IMR-90 (cell line): ENCODE measurements at regions not wholly inside any gene's neighbourhood (a gene's known extent, or its start where the extent isn't known, plus 50 kb on each side); places are given as distances from the start of the nearest gene placed in this dataset.

Experiments used
- ATAC-seq: fragments of 200-7000 bp; cut with Tn5 transposase; 2 replicates; pipeline ENCODE4 v1.9.1; 2020; ENCODE audit warnings: low read depth, mild to moderate bottlenecking, moderate library complexity
- BruUV-seq: library from RNA; stranded (reverse); fragments of 400-500 nt; replicated peaks from 2 replicates; lab custom pipeline; 2021; lab: Mats Ljungman, UMichigan
- CTCF ChIA-PET: fragments of 300-600 bp; formaldehyde crosslinking; extraction: SDS; loops from one replicate; lab custom pipeline; 2021; ENCODE audit warnings: antibody characterized with exemption; lab: Yijun Ruan, JAX
- POLR2A ChIA-PET: fragments of 300-600 bp; sonication (Branson Sonifier 250); formaldehyde crosslinking; loops from one replicate; lab custom pipeline; 2022; ENCODE audit warnings: antibody characterized with exemption; ENCODE audit not compliant: unreplicated experiment; lab: Charles Lee
- DNase-seq: peaks from one replicate; pipeline ENCODE4 v3.0.0; 2013
- H2AFZ ChIP-seq: replicated peaks from 2 replicates; pipeline ENCODE3; 2013; ENCODE audit warnings: low read length, mild to moderate bottlenecking; ENCODE audit not compliant: poor library complexity
- H2AK5ac ChIP-seq: 2 replicates; pipeline ENCODE4 v1.6.1; 2013; ENCODE audit warnings: low read depth, low read length, inconsistent platforms
- H2AK9ac ChIP-seq: replicated peaks from 2 replicates; pipeline ENCODE3; 2013; ENCODE audit warnings: mild to moderate bottlenecking, low read depth, low read length, moderate library complexity; ENCODE audit not compliant: poor library complexity
- H2BK120ac ChIP-seq: 2 replicates; pipeline ENCODE4 v1.6.1; 2013; ENCODE audit warnings: low read depth, low read length, inconsistent platforms
- H2BK15ac ChIP-seq: 3 replicates; pipeline ENCODE4 v1.6.1; 2013; ENCODE audit warnings: low read depth, low read length, inconsistent platforms
- H2BK20ac ChIP-seq: 2 replicates; pipeline ENCODE4 v1.6.1; 2013; ENCODE audit warnings: low read depth, mild to moderate bottlenecking, inconsistent platforms, low read length, moderate library complexity
- H2BK5ac ChIP-seq: 2 replicates; pipeline ENCODE4 v1.6.1; 2013; ENCODE audit warnings: mild to moderate bottlenecking, low read depth, low read length, inconsistent platforms; ENCODE audit not compliant: poor library complexity, severe bottlenecking
- H3K14ac ChIP-seq: replicated peaks from 2 replicates; pipeline ENCODE4 v1.6.1; 2013; ENCODE audit warnings: low read depth, low read length, inconsistent platforms
- H3K18ac ChIP-seq: 2 replicates; pipeline ENCODE4 v1.6.1; 2013; ENCODE audit warnings: low read depth, low read length, control low read depth
- H3K23ac ChIP-seq: 2 replicates; pipeline ENCODE4 v1.6.1; 2013; ENCODE audit warnings: low read depth, low read length, inconsistent platforms
- H3K27ac ChIP-seq: 2 replicates; pipeline ENCODE4 v1.5.1; 2013; ENCODE audit warnings: mild to moderate bottlenecking, control low read depth, low read length; ENCODE audit not compliant: insufficient read depth
- H3K27me3 ChIP-seq: 2 replicates; pipeline ENCODE4 v1.6.1; 2013; ENCODE audit warnings: low read length; ENCODE audit not compliant: control insufficient read depth, insufficient read depth
- H3K36me3 ChIP-seq: 2 replicates; pipeline ENCODE4 v1.6.1; 2013; ENCODE audit warnings: low read length, mixed read lengths; ENCODE audit not compliant: control insufficient read depth, insufficient read depth
- H3K4ac ChIP-seq: 2 replicates; pipeline ENCODE4 v1.6.1; 2013; ENCODE audit warnings: low read depth, low read length, inconsistent platforms
- H3K4me1 ChIP-seq: 2 replicates; pipeline ENCODE4 v1.6.1; 2013; ENCODE audit warnings: low read length, mixed read lengths; ENCODE audit not compliant: control insufficient read depth, insufficient read depth
- H3K4me2 ChIP-seq: 2 replicates; pipeline ENCODE4 v1.6.1; 2013; ENCODE audit warnings: low read depth, mild to moderate bottlenecking, control low read depth, low read length, moderate library complexity
- H3K4me3 ChIP-seq: 2 replicates; pipeline ENCODE4 v1.5.1; 2013; ENCODE audit warnings: low read depth, mild to moderate bottlenecking, control low read depth, low read length, moderate library complexity; ENCODE audit not compliant: insufficient read depth
- H3K56ac ChIP-seq: 2 replicates; pipeline ENCODE4 v1.6.1; 2013; ENCODE audit warnings: low read length, inconsistent platforms; ENCODE audit not compliant: insufficient read depth; ENCODE audit errors: extremely low read depth
- H3K79me1 ChIP-seq, 2 experiments: 2 replicates each; pipeline ENCODE4 v1.6.1; 2013; ENCODE audit warnings: low read length in 2 of 2, inconsistent platforms in 1 of 2, low read depth in 1 of 2
- H3K9ac ChIP-seq: 2 replicates; pipeline ENCODE4 v1.6.1; 2013; ENCODE audit warnings: low read depth, low read length, control low read depth
- H3K9me1 ChIP-seq: 2 replicates; pipeline ENCODE4 v1.6.1; 2013; ENCODE audit warnings: low read length, inconsistent platforms; ENCODE audit not compliant: insufficient read depth
- H3K9me3 ChIP-seq: 2 replicates; pipeline ENCODE4 v1.6.1; 2013; ENCODE audit warnings: low read length; ENCODE audit not compliant: control insufficient read depth, insufficient read depth
- H4K20me1 ChIP-seq: 2 replicates; pipeline ENCODE4 v1.6.1; 2013; ENCODE audit warnings: low read length, inconsistent platforms; ENCODE audit not compliant: insufficient read depth
- H4K5ac ChIP-seq: 2 replicates; pipeline ENCODE4 v1.6.1; 2013; ENCODE audit warnings: mild to moderate bottlenecking, low read depth, low read length, control low read depth
- H4K8ac ChIP-seq, 2 experiments: 2 replicates each; pipeline ENCODE4 v1.6.1; 2013; ENCODE audit warnings: low read depth in 2 of 2, low read length in 2 of 2, control low read depth in 1 of 2, inconsistent platforms in 1 of 2
- H4K91ac ChIP-seq: 2 replicates; pipeline ENCODE4 v1.6.1; 2013; ENCODE audit warnings: low read depth, low read length, inconsistent platforms; ENCODE audit not compliant: insufficient read depth
- BHLHE40 ChIP-seq: fragments of 150-350 bp; IDR thresholded peaks from 2 replicates; pipeline ENCODE4 v1.6.1; 2016; ENCODE audit warnings: mild to moderate bottlenecking, low read depth, low read length
- CEBPB ChIP-seq: IDR thresholded peaks from 2 replicates; pipeline ENCODE4 v1.6.1; 2012; ENCODE audit warnings: low read depth, low read length, improper control_type of control experiment
- CHD1 ChIP-seq: IDR thresholded peaks from 2 replicates; pipeline ENCODE4 v1.6.1; 2012; ENCODE audit warnings: low read depth, low read length, improper control_type of control experiment
- FOS ChIP-seq: fragments of 150-350 bp; IDR thresholded peaks from 2 replicates; pipeline ENCODE4 v1.6.1; 2016; ENCODE audit warnings: low read depth, low read length
- MAFK ChIP-seq: IDR thresholded peaks from 2 replicates; pipeline ENCODE4 v1.6.1; 2012; ENCODE audit warnings: low read depth, low read length, improper control_type of control experiment
- MAZ ChIP-seq: IDR thresholded peaks from 2 replicates; pipeline ENCODE4 v1.6.1; 2012; ENCODE audit warnings: low read depth, mild to moderate bottlenecking, low read length, improper control_type of control experiment, moderate library complexity, borderline replicate concordance
- MXI1 ChIP-seq: IDR thresholded peaks from 2 replicates; pipeline ENCODE4 v1.6.1; 2012; ENCODE audit warnings: low read depth, mild to moderate bottlenecking, low read length, moderate library complexity, borderline replicate concordance
- NFE2L2 ChIP-seq: fragments of 150-350 bp; IDR thresholded peaks from 2 replicates; pipeline ENCODE4 v1.6.1; 2016; ENCODE audit warnings: low read depth, mild to moderate bottlenecking, low read length
- POLR2A ChIP-seq: IDR thresholded peaks from 2 replicates; pipeline ENCODE4 v1.6.1; 2012; ENCODE audit warnings: mild to moderate bottlenecking, low read depth, low read length
- RAD21 ChIP-seq: IDR thresholded peaks from 2 replicates; pipeline ENCODE4 v1.6.1; 2012; ENCODE audit warnings: low read length, improper control_type of control experiment
- RCOR1 ChIP-seq: IDR thresholded peaks from 2 replicates; pipeline ENCODE4 v1.6.1; 2012; ENCODE audit warnings: mild to moderate bottlenecking, low read length, improper control_type of control experiment; ENCODE audit not compliant: insufficient replicate concordance
- RFX5 ChIP-seq: IDR thresholded peaks from 2 replicates; pipeline ENCODE4 v1.8.0; 2012; ENCODE audit warnings: low read depth, mild to moderate bottlenecking, low read length, moderate library complexity
- SMC3 ChIP-seq: fragments of 150-350 bp; IDR thresholded peaks from 2 replicates; pipeline ENCODE4 v1.6.1; 2016; ENCODE audit warnings: low read depth, mild to moderate bottlenecking, antibody characterized with exemption, low read length, moderate library complexity
- WGBS, 2 experiments: methylation state at CpG; one replicate each; pipeline versions ENCODE4 v1.1.5 to v1.1.7; 2013; ENCODE audit warnings: missing lambda C conversion rate in 2 of 2; ENCODE audit not compliant: insufficient read length in 1 of 2; ENCODE audit errors: extremely low coverage in 2 of 2; 5-methylcytosine and 5-hydroxymethylcytosine counted together
- dilution Hi-C: fragments of 300-500 bp; cut with HindIII; formaldehyde crosslinking; loops from one replicate; pipeline ENCODE4 v1.14.3; 2018; ENCODE audit warnings: low sequenced_read_pairs; ENCODE audit not compliant: unreplicated experiment
- in situ Hi-C: fragments of 300-500 bp; cut with MboI; formaldehyde crosslinking; loops from 3 replicates; pipeline ENCODE4 v1.14.3; 2019; ENCODE audit warnings: low sequenced_read_pairs, inconsistent platforms, mixed read lengths
- intact Hi-C: fragments of 100-400 bp; cut with micrococcal nuclease; formaldehyde crosslinking; loops from 2 replicates; pipeline ENCODE4 v1.10.0; 2022
- TF ChIP-seq, protein P1 (sequence below): conservative IDR thresholded peaks from 2 replicates; pipeline ENCODE4 v1.5.1; 2012; ENCODE audit warnings: mild to moderate bottlenecking, low read depth, low read length, improper control_type of control experiment
- TF ChIP-seq, protein P2 (sequence below): fragments of 150-350 bp; IDR thresholded peaks from 2 replicates; pipeline ENCODE4 v1.6.1; 2017; ENCODE audit warnings: mild to moderate bottlenecking, antibody characterized with exemption, low read length, low read depth
- TF ChIP-seq, protein P3 (sequence below): fragments of 150-350 bp; IDR thresholded peaks from 2 replicates; pipeline ENCODE4 v1.6.1; 2016; ENCODE audit warnings: low read depth, mild to moderate bottlenecking, low read length, moderate library complexity, borderline replicate concordance

- Histone ChIP-seq H2AFZ (no peak overlapping the region), H3K23ac (no peak overlapping the region), H4K8ac (no peak overlapping the region), H2BK120ac (no peak overlapping the region), H2BK5ac (no peak overlapping the region), H3K4me1 (no peaks in the 10 kb centered on the region), H4K5ac (no peak overlapping the region), H2AK9ac (no peak overlapping the region), H4K20me1 (no peaks in the 10 kb centered on the region), H3K56ac (no peak overlapping the region), H3K36me3 (no peaks in the 10 kb centered on the region), H2AK5ac (no peak overlapping the region), H2BK20ac (no peak overlapping the region), H3K4me3 (no peak overlapping the region), H3K27ac (no peak overlapping the region), H3K27me3 (no peaks in the 10 kb centered on the region), H4K91ac (no peak overlapping the region), H3K4ac (no peak overlapping the region), H2BK15ac (no peak overlapping the region), H3K79me1 (no peaks in the 10 kb centered on the region), H3K9me3 (peaks cover 2% of the 10 kb centered on the region; the same call in 1 of the 2 replicates), H3K18ac (no peak overlapping the region), H3K14ac (no peak overlapping the region), H3K4me2 (no peak overlapping the region), H3K9ac (no peak overlapping the region), H3K9me1 (no peaks in the 10 kb centered on the region)
- TF ChIP-seq, protein P1, sequence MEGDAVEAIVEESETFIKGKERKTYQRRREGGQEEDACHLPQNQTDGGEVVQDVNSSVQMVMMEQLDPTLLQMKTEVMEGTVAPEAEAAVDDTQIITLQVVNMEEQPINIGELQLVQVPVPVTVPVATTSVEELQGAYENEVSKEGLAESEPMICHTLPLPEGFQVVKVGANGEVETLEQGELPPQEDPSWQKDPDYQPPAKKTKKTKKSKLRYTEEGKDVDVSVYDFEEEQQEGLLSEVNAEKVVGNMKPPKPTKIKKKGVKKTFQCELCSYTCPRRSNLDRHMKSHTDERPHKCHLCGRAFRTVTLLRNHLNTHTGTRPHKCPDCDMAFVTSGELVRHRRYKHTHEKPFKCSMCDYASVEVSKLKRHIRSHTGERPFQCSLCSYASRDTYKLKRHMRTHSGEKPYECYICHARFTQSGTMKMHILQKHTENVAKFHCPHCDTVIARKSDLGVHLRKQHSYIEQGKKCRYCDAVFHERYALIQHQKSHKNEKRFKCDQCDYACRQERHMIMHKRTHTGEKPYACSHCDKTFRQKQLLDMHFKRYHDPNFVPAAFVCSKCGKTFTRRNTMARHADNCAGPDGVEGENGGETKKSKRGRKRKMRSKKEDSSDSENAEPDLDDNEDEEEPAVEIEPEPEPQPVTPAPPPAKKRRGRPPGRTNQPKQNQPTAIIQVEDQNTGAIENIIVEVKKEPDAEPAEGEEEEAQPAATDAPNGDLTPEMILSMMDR: no peak
- TF ChIP-seq MAZ: no peak
- no peak for TF ChIP-seq RAD21
- no peak for TF ChIP-seq MAFK
- TF ChIP-seq NFE2L2: no peak
- TF ChIP-seq, protein P2, sequence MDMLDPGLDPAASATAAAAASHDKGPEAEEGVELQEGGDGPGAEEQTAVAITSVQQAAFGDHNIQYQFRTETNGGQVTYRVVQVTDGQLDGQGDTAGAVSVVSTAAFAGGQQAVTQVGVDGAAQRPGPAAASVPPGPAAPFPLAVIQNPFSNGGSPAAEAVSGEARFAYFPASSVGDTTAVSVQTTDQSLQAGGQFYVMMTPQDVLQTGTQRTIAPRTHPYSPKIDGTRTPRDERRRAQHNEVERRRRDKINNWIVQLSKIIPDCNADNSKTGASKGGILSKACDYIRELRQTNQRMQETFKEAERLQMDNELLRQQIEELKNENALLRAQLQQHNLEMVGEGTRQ: no peak
- no peak for TF ChIP-seq RFX5
- no peak for TF ChIP-seq POLR2A
- no peak for TF ChIP-seq CEBPB
- TF ChIP-seq CHD1: no peak
- no peak for TF ChIP-seq RCOR1
- TF ChIP-seq MXI1: no peak
- TF ChIP-seq, protein P3, sequence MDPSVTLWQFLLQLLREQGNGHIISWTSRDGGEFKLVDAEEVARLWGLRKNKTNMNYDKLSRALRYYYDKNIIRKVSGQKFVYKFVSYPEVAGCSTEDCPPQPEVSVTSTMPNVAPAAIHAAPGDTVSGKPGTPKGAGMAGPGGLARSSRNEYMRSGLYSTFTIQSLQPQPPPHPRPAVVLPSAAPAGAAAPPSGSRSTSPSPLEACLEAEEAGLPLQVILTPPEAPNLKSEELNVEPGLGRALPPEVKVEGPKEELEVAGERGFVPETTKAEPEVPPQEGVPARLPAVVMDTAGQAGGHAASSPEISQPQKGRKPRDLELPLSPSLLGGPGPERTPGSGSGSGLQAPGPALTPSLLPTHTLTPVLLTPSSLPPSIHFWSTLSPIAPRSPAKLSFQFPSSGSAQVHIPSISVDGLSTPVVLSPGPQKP: no peak
- TF ChIP-seq FOS: no peak
- TF ChIP-seq BHLHE40: no peak
- TF ChIP-seq SMC3: no peak
- DNase-seq (no peak), ATAC-seq (no peak)
- POLR2A ChIA-PET: no interaction called here
- dilution Hi-C loops: no loop called here
- intact Hi-C loops: no loop called here
- CTCF ChIA-PET: no interaction called here
- no CpG with 5 or more reads among the region's 1 CpG for WGBS, 2 experiments
- BruUV-seq: no TSS peak
- in situ Hi-C loops: no loop called here
Measured at GRCh38 chr16:80014241-80014939, 413.9 kb upstream of the MAF start.
